ENCODE measurements at regions not wholly inside any gene's neighbourhood (a gene's known extent, or its start where the extent isn't known, plus 50 kb on each side); places are given as distances from the start of the nearest gene placed in this dataset.

DNA sequence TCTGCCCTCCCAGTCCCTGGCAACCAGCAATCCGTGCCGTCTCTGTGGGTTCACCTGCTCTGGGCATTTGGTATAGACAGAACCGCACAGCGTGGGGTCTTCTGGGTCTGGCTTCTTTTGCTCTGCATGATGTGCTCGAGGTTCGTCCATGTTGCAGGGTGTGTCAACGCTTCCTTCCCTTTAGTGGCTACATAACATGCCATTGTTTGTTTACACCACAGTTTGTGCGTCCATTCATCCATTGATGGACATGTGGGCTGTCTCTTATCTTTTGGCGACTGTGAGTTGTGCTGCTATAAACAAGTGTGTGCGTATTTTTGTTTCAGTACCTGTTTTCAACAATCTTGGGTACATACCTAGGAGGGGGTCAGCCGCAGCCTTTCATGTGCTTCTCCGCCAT, 149.5 kb upstream of the RPS6KA2 start:
- TF ChIP-seq, protein P1, sequence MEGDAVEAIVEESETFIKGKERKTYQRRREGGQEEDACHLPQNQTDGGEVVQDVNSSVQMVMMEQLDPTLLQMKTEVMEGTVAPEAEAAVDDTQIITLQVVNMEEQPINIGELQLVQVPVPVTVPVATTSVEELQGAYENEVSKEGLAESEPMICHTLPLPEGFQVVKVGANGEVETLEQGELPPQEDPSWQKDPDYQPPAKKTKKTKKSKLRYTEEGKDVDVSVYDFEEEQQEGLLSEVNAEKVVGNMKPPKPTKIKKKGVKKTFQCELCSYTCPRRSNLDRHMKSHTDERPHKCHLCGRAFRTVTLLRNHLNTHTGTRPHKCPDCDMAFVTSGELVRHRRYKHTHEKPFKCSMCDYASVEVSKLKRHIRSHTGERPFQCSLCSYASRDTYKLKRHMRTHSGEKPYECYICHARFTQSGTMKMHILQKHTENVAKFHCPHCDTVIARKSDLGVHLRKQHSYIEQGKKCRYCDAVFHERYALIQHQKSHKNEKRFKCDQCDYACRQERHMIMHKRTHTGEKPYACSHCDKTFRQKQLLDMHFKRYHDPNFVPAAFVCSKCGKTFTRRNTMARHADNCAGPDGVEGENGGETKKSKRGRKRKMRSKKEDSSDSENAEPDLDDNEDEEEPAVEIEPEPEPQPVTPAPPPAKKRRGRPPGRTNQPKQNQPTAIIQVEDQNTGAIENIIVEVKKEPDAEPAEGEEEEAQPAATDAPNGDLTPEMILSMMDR (IDR thresholded peaks at IDR 0.05; ENCODE audit: borderline replicate concordance, insufficient read depth, low read depth, low read length) = no peak
- H3K4me3 ChIP-seq (ENCODE audit: low read depth, low read length) = no peak overlapping the region

DNA sequence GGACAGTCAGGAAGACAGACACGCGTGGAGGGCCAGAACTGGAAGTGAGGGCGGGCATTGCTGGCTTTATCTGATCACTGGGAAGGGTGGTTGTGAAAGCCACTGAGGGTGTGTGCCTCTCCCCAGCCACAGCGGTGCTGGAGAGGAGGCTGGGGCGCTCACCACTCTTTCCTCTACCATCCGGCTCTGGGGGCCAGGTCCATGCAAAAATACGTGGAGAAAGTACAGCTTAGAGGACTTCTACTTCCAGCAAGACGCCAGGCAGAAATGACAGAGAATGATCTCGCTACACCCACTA, 148.8 kb upstream of the RPS6KA2 start:
- TF ChIP-seq, protein P1 (IDR thresholded peaks at IDR 0.05; ENCODE audit: borderline replicate concordance, insufficient read depth, low read depth, low read length) = no peak
- H3K4me3 ChIP-seq (ENCODE audit: low read depth, low read length) = no peak overlapping the region

DNA sequence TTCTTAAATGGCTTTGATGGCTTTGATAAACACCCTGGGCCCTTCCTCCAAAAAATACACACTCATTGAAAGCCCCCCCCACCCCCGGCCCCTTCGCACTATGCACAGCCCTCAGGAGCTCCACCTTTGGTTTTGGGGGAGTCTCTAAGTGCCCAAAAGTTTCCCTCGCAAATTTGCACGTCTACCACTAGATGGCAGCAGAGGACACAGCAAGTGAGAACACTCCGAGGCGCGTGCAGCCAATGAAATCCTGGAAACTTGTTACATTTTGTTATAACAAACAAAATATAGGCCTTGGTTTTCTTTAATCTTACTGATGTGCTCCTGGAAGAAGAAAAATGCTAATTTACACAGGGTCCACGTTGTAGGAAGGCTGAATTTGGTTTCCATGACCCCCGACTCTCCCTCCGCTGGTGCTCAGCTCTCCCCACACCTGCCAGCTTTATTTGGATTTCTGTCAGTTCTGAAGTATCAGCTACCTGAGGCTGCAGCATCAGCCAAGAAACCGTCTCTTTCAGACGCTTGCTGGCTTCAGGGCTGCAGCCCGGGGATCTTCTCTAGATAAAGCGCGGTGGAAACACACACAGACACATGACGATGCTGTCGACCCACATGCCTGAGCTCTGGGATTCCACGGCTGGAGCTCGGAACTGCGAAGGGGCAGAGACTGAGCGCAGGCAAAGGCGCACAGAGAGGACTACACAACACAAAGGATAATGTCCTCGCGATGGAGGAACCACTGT, 148.3 kb upstream of the RPS6KA2 start:
- TF ChIP-seq, protein P1 (IDR thresholded peaks at IDR 0.05; ENCODE audit: borderline replicate concordance, insufficient read depth, low read depth, low read length) = peak; percentile 80
- H3K4me3 ChIP-seq (ENCODE audit: low read depth, low read length) = no peak overlapping the region

DNA sequence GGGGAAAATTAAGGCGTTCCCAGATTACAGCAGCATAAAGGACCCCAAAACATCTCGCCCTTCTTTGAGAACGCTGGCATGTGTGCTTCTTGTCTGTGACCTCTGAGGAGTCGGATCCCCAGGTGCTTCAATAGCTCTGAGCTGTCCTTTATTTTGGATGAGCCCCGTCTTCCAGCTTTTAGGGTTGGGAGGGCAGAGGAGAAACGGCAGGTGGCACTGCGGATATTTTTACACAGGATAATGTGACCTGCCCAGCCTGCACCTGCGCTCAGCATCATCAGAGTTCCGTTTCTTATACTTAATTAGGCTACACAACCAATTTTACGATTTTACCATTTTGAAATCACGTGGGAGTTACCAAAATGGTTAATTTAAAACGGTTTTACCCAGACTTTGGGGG, 147.7 kb upstream of the RPS6KA2 start:
- TF ChIP-seq, protein P1 (IDR thresholded peaks at IDR 0.05; ENCODE audit: borderline replicate concordance, insufficient read depth, low read depth, low read length) = no peak
- no peak overlapping the region for H3K4me3 ChIP-seq (ENCODE audit: low read depth, low read length)

DNA sequence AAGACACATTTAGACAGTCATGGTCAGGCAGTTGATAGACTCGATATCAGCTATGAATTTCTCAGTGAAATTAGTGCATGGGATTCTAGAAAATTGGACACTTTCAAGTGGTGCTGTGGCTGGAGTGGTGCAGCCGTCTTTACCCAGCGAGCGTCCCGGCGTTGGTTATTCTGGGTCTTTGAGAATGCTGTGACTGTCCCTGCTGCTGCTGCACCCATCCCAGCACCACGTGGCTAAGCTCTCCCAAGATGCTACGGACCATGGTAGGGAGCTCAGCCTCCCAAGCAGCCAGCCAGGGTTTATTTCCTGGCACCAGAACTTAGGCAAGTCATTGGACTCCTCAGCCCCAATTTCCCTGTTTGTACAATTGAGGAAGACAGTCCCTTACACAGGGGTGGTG, 147.2 kb upstream of the RPS6KA2 start:
- H3K4me3 ChIP-seq (ENCODE audit: low read depth, low read length) = no peak overlapping the region
- TF ChIP-seq, protein P1 (IDR thresholded peaks at IDR 0.05; ENCODE audit: borderline replicate concordance, insufficient read depth, low read depth, low read length) = no peak

DNA sequence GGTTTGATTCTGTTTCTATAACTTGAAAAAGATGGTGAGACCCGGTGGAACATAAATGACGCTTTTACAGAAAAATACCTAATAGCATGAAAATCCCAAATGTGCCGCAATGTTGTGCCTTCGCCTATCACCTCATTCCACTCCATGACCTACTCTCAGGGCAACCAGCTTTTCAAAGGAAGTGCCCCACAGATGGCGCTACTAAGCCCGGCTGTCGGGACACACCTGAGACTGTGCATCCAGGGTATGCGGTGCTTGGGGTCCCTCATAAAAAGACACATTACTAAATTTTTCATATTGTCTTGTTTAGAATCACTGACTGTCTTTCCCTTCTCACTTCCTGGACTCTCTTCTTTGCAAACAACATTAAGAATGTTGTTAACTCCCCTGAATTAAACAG, 145.5 kb upstream of the RPS6KA2 start:
- TF ChIP-seq, protein P1 (IDR thresholded peaks at IDR 0.05; ENCODE audit: borderline replicate concordance, insufficient read depth, low read depth, low read length) = peak; percentile 13; the same call in 1 of the 2 replicates
- H3K4me3 ChIP-seq (ENCODE audit: low read depth, low read length) = no peak overlapping the region

DNA sequence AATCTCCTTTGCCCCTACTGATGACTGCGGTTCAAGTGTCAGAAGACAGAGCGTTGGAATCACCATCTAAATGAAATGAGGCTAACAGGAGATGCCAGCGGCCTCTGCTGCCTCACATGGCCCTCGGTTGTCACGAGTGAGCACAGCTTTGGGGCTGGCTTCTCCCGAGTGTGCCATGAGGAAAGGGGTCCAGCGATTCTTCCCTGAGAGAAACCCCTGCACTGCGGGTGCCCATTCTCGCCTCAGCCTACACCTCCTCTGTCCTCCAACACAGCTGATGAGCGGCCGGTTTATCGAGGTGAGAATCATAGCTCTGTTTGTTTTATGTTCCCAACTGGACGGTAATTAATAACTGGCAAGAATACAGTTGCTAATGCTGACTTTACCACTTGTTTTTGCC, 144.7 kb upstream of the RPS6KA2 start:
- TF ChIP-seq, protein P1 (IDR thresholded peaks at IDR 0.05; ENCODE audit: borderline replicate concordance, insufficient read depth, low read depth, low read length) = no peak

More for the DNA sequence above, 144.7 kb upstream of the RPS6KA2 start:
- H3K4me3 ChIP-seq (ENCODE audit: low read depth, low read length) = no peak overlapping the region
